ENCODE measurements at regions not wholly inside any gene's neighbourhood (a gene's known extent, or its start where the extent isn't known, plus 50 kb on each side); places are given as distances from the start of the nearest gene placed in this dataset.
"Not testable (repeated sequence)": the region's sequence is repeated elsewhere in the genome, so short reads cannot be mapped to it uniquely, and the experiment has no call there.

DNA sequence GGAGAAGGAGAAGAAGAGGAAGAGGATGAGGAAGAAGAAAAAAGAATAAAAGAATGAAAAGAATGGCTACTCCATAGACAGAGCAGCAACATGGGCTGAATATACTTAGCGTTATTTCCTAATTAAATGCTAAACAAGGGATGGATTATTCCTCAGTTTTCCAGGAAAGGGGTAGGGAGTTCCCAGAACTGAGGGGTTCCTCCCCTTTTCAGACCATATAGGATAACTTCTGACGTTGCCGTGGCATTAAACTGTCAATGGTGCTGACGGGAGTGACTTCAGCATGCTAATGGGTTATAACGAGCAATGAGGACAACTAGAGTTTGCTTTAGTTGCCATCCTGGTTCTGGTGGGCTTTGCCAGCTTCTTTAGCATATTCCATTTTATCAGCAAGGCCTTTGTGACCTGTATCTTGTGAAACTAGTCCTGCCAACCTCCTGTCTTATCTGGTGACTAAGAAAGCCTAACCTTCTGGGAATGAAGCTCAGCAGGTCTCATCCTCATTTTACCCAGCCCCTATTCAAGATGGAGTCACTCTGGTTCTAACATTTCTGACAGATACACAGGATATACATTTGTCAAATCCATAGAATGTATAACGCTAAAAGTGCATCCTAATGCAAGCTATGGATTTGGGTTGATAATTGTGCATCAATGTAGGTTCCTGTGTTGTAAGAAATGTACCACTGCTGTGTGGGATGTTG is 152.3 kb downstream of the MAIP1 start:
- DNase-seq: no peak

DNA sequence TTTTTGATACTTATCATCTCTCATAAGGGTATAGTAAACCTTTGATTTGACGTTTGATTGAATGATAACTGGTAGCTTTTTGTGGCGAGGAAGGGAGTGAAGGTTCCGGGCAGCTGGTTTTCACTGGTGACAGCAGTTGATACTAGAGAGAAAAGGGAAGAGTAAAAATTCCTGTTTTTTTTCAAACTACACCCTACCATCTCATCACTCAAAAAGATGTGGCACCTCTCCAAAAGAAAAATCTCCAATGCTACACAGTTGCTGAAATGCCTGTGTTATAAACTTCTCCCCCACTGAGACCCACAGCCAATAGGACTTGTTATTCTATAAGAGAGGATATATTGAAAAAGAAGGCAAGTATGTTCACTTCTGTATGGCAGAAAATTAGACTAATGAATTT is 154.0 kb downstream of the MAIP1 start:
- DNase-seq: no peak

DNA sequence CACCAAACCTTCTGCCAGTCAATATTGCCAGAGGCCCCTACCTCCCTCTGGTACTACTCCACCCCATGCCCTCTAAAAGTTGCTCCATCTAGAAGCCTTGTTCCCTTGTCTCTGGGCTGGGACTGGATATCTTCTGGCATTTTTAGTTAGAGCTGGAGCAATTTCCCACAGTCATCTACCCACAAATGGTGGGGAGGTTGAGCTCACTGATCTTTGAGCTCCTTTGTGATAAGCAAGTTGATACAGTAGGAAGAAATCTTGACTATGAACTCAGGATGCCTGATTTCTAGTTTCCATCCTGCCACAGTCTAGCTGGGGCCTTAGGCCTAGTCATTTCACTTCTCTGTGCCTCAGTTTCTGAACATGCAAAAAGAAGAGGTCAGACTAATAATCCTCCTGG is 155.0 kb downstream of the MAIP1 start:
- DNase-seq: no peak

DNA sequence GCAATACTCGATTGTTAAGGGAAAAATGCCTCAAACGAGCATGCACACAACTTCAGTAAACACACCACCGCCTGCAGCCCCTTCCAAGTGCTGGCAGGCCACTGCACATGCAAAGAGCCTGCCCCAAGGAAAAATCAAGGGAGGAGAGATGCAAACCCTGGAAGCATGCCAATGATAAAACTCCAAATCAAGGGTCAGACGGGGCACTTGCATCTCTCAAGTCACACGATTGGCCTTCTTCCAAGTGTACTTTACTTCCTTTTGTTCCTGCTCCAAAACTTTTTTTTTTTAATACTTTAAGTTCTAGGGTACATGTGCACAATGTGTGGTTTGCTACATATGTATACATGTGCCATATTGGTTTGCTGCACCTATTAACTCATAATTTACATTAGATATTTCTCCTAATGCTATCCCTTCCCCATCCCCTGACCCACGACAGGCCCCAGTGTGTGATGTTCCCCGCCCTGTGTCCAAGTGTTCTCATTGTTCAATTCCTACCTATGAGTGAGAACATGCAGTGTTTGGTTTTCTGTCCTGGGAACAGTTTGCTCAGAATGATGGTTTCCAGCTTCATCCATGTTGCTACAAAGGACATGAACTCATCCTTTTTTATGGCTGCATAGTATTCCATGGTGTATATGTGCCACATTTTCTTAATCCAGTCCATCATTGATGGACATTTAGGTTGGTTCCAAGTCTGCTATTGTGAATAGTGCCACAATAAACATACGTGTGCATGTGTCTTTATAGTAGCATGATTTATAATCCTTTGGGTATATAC is 157.8 kb downstream of the MAIP1 start:
- DNase-seq: not testable (repeated sequence)

DNA sequence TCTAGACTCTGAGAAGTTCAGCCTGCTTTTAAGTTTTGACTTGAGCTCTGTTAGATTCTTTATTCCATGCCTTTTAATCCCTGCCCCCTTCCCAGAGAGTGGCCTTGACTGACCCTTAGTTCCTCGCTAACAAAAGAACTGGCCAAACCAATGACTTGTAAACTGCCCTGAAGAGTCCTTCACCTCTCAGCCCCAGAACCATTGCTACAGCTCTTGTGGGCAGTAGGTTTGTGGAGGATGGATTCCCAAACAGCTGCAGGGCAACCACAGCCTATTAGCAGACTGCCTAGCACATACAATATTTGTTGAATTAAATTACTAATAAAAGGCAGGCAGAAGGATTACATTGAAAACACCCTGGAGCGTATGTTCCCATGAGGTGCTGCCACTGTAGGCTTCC is 163.9 kb downstream of the MAIP1 start:
- DNase-seq: no peak

DNA sequence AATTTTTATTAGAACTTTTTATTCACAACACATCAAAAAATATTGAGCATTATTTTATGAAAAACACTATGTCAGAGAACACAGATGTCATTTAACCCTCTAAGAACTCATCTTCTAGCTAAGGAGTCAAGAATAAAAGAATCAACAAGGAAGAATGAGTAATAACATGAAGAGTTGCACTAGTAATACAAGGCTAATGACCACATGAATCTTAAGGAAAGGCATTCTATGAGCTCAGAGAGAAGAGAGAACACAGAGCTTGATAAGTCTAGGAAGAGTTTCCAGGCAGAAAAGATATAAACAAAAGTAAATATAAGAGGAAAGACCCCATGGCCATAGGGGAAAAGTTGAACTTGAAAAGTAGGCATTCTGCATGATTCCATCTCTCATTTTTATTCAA is 166.5 kb downstream of the MAIP1 start:
- no peak for DNase-seq

DNA sequence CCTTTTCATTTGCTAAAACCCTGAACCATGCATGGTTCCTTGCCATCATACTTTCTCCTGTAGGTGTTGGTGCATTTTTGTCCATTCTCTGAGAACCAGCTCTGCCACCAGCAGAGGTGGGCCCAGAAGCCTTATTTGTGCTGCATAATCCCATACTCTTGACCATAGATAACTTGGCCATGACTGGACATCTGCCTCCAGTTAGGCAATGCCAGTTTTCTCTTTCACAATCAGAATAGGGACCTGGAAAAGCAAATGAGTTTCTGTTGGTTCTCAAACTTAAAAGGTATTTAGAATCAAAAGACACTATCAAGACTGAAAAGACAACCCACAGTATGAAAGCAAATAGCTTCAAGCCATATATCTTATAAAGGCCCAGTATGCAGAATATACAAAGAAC is 167.3 kb downstream of the MAIP1 start:
- no peak for DNase-seq

DNA sequence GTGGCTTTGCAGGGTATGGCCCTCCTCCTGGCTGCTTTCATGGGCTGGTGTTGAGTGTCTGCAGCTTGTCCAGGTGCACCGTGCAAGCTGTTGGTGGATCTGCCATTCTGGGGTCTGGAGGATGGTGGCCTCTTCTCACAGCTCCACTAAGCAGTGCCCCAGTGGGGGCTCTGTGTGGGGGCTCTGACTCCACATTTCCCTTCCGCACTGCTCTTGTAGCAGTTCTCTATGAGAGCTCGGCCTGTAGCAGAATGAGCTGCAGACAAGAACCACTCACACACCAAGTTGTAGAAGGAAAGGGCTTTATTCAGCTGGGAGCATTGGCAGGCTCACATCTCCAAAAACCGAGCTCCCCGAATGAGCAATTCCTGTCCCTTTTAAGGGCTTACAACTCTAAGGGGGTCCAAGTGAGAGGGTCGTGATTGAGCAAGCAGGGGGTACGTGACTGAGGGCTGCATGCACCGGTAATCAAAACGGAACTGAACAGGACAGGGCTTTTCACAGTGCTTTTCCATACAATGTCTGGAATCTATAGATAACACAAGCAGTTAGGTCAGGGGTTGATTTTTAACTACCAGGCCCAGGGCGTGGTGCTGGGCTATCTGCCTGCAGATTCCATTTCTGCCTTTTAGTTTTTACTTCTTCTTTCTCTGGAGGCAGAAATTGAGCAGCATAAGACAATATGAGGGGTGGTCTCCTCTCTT is 169.4 kb downstream of the MAIP1 start:
- not testable (repeated sequence) for DNase-seq

DNA sequence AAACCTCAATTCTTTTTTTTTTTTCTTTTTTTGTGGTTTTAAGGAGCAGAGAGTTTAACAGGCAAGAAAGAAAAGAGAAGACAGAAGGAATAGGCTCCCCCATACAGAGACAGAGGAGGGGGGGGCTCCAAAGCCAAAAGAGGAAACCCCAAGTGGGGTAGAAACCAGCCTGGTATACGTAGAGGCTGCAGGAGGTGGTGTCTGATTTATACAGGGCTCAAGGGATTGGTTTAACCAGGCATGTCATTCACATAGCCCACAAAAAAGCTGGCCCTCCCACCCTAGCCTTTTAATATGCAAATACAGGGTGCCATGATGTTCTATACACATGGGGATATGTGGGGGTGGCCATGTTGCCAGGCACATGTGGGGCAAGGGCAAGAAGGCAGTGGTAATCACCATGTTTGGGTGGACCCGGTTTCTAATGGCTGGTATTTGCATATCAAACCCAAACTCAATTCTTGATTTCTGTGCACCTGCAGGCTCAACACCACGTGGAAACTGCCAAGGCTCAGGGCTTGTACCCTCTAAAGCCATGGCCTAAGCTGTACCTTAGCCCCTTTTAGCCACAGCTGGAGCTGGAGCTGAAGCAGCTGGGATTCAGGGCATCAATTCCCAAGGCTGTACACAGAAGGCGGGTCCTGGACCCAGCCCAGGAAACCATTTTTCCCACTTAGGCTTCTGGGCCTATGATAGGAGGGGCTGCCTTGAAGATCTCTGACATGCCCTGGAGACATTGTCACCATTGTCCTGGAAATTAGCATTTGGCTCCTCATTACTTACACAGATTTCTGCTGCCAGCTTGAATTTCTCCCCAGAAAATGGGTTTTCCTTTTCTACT is 170.3 kb downstream of the MAIP1 start:
- DNase-seq: no peak

DNA sequence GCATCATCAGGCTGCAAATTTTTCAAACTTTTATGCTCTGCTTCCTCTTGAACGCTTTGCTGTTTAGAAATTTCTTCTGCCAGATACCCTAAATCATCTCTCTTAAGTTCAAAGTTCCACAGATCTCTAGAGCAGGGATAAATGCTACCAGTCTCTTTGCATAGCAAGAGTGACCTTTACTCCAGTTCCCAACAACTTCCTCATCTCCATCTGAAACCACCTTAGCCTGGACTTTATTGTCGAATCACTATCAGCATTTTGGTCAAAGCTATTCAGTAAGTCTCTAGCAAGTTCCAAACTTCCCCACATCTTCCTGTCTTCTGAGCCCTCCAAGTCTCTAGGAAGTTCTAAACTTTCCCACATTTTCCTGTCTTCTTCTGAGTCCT is 170.9 kb downstream of the MAIP1 start:
- DNase-seq: not testable (repeated sequence)

DNA sequence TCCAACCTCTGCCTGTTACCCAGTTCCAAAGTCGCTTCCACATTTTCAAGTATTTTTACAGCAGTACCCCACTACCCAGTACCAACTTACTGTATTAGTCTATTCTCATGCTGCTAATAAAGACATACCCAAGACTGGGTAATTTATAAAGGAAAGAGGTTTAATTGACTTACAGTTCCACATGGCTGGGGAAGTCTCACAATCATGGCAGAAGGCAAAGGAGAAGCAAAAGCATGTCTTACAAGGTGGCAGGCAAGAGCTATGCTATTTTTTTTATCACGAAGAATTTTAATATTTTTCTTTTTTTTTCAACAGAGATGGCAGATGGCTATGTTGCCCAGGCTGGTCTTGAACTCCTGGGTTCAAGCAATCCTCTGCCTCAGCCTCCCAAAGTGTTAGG is 171.3 kb downstream of the MAIP1 start:
- not testable (repeated sequence) for DNase-seq

DNA sequence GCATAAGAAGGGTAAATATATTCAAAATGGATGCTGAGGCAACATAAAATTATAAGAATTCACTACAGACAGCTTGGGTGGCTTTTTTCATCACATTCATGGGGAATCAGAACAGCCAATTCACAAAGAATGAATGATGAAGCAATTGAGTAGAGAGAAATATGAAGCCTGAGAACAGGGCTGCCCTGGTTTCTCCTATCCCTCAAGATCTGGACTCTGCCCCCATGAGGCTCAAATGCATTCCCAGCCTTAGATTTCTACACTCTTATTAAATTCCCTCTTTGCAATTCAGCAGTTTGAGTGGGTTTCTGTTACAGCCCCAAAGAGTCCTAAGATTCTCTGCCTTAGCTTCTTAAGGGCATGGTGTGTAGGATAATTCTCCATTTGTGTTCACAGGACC is 172.5 kb downstream of the MAIP1 start:
- DNase-seq: no peak

DNA sequence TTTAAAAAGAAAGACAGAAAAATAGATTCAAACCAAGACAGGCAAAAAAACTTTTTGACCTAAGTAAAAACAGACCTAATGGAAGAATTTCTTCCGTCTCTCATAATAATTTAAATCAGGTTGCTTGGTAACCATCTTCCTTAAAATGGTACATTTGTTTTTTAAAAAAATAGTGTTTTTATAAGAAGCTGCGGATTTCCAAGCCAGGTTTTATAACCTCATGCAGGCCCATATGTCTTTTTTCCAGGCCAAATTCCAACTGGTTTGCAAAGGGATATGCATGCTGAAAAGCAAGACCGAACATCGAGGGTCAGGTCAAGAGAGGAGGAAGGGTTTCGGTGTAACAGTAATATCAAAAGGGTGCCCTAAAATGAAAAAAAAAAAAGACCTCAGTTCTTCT is 172.9 kb downstream of the MAIP1 start:
- no peak for DNase-seq

DNA sequence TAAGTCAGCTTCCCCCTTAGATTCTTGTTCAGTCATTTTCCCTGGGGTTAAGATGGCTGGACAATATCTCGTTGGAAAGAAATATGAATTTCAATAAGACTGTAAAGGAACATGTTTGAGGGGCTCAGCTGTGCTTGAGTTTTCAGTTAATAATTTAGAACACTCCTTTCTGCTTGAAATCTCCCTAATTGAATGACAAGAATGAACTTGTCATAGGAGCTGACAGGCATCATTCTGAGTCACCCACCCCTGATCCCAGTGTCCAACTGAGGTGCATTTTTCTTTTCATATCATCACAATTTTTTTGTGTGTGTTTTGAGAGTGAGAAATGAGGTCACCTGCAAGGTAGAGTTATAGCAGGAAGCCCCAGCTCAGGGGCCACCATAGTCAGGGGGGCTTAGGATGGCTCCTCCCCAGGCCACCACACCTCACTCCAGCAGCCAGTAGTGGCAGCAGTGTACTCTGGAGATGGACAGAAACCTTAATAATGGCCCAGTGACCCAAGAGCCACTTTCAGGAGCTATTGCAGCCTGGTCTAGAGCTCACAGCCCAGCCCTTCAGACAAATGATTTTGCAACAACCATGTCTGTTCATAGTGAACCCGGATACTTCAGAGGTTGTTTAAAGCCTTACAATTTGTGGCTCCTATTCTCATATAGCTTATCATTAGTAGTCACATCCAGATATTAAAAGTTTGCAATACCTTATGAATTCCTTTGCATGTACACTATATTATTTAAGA is 174.5 kb downstream of the MAIP1 start:
- no peak for DNase-seq

DNA sequence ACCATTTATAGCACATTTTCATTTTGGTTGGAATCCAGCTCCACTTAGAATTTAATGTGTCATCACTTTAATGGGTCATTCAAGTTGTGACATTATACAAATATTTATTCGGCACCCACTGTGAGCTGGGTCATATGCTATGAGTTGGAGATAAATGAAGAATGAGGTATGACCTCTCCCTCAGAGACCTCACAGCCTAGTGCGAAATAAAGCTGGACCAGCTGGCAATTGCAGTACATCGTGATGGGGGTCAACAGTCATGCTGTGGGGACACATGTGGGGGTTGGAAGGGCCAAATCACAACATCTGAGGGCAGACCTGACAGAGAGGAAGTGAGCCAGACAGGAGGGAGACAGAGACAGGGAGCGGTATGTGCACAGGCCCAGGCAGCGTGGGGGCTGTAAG is 175.4 kb downstream of the MAIP1 start:
- no peak for DNase-seq

DNA sequence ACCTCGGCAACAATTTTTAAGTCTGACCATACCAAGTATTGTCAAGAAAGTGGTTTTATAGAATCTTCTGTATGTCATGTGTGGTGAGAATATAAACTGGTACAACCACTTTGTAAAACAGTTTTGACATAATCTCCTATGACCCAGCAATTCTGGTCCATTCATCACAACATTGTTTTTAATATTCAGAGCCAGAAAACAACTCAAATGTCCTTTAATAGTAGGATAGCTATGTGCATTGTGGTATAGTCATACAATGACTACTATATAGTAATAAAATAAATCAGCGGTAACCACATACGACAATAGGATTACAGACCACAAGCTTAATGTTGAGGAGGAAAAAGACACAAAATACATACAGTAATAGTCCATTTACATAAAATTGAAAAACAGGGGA is 175.2 kb upstream of the SPATS2L start:
- DNase-seq: no peak

DNA sequence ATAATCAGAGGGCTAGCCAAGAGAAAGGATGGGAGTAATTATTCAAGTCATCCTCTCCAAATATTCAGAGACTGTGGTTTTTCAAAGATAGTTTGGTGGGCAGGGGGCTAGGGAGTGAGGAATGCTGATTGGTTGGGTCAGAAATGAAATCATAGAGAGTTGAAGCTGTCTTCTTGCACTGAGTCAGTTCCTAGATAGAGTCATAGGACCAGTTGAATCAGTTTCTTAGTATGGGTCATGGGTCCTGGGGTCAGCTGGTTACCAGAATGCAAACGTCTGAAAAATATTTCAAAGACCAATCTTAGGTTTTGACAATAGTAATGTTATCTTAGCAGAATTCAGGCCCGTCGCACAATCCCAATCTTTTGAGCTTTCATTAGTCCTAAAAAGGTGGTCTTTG is 171.4 kb upstream of the SPATS2L start:
- no peak for DNase-seq

DNA sequence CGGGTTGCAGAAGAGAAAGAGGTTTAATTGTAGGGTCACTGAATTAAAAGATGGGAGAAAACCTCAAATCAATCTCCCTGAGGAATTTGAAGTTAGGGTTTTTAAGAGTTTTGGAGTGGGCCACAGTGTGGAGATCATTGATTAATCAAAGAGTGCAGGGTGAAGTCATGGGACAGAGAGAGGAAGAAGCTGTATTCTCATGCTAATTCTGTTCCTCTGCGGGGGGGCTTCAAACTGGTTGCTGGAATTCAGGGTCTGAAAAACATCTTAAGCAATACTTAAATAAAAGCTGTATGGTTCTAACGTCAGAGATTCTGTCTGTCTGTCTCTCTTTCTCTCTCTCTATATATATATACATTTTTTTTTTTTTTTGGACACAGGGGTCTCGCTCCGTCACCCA is 169.8 kb upstream of the SPATS2L start:
- no peak for DNase-seq

DNA sequence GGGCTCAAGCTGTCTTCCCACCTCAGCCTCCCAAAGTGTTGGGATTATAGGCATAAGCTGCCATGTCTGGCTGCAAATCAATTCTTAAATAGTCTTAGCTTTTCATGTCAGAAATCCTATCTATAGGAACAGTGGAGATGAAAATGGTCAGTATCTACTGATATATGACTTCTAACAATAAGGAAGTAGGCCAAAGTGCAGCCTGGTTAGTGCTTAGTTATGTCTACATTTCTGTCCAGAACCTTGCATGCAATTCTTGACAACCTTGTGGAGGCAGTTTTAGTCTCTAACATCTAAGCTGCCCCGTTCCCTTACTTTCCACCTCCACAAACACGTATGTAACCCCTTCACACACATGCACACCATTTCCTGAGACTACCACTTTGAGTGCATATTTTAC is 169.2 kb upstream of the SPATS2L start:
- DNase-seq: no peak

DNA sequence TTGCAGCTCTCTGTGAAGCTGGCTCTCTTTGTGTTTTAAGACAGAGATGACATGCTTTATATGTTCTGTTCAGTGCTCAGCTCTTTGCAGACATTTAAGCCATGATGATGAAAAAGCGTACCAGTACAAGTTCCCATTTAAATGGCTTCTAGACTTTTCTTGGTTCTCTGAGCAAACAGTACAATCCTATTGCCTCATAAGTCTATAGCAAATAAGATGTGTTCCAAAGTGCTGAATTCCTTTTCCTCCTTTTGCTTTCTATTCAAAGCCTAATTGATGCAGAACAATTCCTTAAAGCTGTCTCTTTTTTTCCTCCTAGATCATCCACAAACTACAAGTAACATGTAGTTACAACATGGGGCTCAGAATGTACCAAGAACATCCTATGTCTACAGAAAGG is 168.8 kb upstream of the SPATS2L start:
- no peak for DNase-seq

DNA sequence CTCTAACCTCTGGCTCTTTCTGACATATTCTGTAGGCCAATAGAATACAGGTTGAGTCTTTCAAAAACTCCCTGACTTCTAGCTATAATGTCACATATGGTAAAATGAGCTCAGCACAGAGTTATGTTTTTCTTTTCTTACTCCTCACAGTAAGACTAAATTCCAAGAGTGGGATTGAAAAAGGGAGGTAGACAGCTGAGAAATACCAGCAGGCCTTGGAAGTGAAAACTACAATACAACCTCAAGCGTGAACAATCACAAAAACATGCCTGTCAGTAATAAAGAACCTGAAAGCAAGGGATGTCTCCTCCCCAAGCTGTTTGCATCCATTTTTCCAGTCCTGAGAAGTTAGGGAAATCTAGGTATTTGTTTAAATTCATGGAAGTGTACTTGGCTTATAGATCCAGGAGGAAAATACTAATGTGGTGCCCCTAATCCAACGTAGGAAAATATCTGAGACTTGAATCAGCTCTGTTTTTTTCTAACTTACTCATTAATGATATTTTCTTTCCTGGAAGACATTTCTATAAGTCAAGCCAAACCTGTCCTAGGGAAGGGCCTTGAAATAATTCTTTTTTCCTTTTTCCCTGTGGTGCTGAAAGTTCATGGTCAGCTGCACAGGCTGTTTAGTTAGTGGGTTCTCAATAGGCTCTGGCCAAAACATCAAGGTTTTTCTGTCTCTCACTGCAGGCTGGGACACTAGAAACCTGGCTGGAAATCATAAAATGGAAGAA is 167.9 kb upstream of the SPATS2L start:
- no peak for DNase-seq

DNA sequence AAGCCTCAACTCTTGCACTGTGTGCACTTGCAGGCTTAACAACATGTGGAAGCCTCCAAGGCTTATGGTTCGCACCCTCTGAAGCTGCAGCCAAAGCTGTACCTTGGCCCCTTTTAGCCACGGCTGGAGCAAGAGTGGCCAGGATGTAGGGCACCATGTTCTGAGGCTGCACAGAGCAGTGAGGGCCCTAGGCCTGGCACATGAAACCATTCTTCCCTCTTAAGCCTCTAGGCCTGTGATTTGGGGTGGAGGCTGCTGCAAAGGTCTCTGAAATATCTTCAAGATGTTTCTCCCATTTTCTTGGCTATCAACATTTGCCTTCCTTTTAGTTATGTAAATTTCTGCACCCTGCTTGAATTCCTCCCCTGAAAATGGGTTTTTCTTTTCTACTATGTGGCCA is 161.9 kb upstream of the SPATS2L start:
- DNase-seq: no peak

Data from 8988T (cell line).